Esophagus mucosa (tissue), 1 donor: ENCODE measurements at regions not wholly inside any gene's neighbourhood (a gene's known extent, or its start where the extent isn't known, plus 50 kb on each side); places are given as distances from the start of the nearest gene placed in this dataset.
"Not testable (repeated sequence)": the region's sequence is repeated elsewhere in the genome, so short reads cannot be mapped to it uniquely, and the experiment has no call there.

ENCODE experiments used
- ATAC-seq: fragments of 200-7000 bp; cut with Tn5 transposase; one replicate; pipeline ENCODE4 v1.9.1; 2020
- donor health status: DM: yes; HTN: yes; CAD: no.

DNA sequence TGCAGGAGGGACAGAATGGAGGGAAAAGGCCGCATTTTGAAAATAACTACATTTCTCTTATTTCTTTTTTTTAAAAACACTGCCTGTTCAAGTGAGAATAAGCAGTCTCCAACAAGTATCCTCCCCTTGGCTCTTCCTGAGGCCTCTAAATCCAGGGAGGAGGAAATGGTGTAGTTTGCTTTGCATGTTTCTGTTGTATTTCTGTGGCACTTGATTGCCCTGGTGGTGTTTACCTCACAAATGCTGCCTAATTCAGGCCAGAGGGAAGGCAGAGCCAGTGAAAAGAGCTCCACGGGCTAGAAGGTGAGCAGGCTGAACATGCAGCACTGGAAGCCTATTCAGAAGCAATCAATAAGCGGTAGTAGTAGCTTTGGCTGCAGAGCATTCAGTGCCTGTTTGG, 149.3 kb upstream of the ATP11B start:
- peak; percentile 3 for ATAC-seq

DNA sequence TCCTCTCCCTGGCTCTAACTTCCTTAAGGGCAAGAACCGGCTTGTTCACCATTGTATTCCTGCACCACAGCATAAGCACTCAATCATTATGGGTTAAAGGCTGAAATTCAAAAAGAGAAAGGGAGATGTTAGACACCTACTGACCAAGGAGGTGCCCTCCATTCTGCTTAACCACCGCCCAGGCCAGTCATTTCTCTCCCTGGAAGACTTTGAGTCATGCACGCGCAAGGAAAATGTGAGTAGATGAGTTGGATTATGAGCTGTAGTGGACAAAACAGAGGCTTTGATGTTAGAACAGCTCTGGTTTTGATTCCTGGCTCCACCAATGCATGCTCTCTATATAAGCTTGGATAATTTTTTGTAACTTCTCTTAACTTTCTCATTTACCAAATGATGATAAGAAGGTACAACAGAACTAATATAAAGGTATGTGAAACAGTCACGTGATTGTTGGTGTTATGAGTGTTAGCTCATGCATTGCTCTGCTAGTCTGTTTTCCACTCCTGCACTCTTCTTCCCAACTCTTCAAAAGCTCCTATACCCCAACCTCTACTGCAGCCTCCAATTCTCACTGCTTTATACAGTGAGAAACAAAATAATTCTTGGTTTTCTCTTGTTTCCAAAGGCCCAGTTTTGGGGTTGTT, 148.4 kb upstream of the ATP11B start:
- peak; percentile 94 for ATAC-seq

DNA sequence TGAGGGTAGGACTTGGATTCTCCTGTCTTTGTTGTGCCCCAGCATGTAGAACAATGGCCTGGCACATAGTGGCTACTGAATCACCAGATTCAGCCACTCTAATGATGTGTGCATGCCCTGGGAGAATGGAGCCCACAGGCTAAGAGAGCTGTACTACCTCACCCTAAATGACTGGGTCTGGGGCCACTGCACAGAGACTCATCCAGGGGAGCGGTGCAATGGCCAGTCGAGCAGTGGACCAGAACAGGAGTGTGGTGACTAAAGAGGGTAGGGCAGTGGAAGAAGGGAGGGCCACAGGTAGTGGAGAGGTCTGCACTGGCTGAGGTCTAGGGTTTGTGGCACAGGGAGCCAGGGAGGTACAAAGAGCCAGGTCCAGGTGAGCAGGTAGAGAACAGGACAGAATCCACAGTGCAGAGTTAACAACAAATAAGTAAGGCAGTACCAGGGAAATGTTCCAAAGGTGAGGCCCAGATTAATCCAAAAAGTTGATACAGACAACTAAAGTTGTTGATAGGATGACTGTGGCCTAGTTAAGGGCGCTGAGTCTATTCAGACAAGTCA, 142.7 kb upstream of the ATP11B start:
- peak; percentile 82 for ATAC-seq

DNA sequence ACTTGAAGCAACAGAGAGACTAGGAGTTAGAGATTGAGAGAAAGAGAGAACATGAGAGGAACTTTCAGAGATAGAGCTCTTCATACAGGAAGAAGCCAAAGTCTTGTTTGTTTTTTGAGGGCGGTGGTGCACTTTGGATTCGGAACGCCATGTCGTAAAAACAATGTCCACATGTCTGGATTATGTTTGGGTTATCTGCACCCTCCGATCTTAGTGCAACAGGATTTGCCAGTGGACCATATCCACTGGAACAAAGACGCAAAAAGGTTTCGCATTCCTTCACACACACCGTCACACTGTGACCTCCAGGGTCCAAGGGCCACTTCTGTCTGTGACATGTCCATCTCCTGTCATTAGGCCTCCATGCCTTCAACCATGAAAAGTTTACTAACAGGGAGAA, 141.8 kb upstream of the ATP11B start:
- no peak for ATAC-seq

DNA sequence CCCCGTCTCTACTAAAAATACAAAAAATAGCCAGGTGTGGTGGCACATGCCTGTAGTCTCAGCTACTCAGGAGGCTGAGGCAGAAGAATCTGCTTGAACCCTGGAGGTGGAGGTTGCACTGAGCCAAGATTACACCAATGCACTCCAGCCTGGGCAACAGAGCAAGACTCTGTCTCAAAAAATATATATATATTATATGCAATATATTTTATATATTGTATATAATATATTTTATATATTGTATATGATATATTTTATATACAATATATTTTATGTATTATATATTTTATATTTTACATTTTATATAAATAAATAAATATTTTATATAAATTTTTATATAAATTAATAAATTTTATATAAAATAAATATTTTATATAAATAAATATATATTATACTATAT, 140.2 kb upstream of the ATP11B start:
- ATAC-seq: not testable (repeated sequence)

DNA sequence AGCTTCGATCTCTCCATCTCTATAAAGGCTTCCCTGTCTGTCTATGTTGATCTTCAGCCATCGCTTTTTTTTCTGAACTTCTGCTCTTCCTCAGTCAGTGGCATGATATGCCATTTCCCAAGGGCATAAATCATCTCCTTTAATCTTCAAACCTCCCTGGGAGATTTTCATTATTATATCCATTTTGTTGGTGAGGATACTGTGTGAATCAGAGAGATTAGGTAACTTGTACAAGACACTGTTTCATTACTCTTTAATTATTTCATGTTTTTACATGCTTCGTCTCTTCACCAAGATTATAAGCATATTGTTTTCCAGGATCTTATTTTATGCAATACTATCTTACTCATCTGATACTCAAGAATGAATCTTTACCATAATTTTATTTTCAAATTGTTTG, 124.8 kb upstream of the ATP11B start:
- peak; percentile 83 for ATAC-seq

DNA sequence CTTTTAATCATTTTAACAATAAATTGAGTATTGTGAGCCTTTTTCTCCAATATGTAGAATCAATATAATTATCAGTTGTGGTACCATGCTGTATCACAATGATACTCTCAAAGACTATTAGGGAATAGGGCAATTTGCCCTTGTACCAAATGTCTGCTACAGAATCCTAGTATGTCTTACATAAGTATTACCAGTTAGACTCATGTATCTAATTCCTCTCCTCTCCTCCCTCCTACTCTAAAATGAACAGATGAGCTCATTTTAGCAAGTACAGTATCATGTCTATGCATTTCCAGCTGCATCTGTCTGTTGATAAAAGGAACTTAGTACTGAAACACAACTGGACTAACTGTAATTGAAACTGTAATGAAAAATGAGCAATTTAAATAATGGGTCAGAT, 124.3 kb upstream of the ATP11B start:
- no peak for ATAC-seq

DNA sequence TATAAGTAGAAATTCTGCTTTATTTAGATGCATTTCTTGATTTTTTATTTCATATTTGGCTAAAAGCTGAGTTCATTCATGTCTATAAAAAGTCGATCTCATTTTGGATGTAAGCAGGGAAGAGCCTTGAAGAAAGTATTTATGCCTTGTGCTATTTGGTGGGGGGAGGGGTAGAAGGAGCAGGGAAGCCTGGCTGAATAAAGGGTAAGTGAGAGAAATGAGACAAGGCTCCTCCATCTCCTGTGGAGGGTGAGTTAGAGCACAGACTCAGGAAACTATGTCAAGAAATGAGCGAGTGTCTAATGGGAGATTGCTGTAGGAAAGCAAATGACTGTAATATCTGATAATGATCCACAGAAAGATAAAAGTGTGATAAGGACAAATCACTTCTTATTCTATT, 121.8 kb upstream of the ATP11B start:
- ATAC-seq: no peak

DNA sequence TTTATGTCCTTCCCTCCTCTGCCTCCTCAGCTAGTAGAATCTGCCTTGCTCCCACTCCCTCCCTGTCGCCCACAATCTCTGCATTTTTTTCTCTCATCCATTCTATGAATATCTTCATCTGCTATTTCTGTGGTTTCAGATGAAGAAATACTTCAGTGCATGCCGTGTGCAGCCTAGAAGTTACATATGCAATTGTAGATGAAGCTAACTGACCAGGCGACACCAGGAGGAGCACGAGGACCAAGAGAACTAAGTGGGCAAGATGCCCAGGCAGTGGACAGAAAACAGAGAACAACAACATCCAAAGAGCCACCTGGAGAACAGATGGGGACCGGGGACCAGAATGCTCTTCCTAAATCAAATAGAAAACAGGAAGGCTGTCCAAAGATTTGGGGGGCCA, 121.4 kb upstream of the ATP11B start:
- ATAC-seq: no peak

DNA sequence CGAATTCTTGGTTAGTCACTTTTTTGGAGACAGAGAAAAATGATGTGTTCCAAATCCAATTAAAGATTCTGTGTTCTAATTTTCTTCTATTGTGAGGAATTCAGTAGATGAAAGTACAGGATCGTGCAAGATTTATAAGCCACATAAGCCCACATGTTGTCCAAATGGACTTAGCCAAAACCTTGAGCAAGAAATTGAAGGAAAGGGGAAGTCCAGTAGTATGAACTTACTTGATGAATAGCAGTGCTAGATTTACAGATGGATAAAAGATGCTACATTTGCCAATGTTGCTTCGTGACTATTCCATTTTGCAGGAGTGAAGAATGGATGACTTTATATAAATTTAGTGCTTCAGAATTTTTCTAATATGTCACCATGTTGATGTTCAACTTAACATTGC, 120.0 kb upstream of the ATP11B start:
- no peak for ATAC-seq

DNA sequence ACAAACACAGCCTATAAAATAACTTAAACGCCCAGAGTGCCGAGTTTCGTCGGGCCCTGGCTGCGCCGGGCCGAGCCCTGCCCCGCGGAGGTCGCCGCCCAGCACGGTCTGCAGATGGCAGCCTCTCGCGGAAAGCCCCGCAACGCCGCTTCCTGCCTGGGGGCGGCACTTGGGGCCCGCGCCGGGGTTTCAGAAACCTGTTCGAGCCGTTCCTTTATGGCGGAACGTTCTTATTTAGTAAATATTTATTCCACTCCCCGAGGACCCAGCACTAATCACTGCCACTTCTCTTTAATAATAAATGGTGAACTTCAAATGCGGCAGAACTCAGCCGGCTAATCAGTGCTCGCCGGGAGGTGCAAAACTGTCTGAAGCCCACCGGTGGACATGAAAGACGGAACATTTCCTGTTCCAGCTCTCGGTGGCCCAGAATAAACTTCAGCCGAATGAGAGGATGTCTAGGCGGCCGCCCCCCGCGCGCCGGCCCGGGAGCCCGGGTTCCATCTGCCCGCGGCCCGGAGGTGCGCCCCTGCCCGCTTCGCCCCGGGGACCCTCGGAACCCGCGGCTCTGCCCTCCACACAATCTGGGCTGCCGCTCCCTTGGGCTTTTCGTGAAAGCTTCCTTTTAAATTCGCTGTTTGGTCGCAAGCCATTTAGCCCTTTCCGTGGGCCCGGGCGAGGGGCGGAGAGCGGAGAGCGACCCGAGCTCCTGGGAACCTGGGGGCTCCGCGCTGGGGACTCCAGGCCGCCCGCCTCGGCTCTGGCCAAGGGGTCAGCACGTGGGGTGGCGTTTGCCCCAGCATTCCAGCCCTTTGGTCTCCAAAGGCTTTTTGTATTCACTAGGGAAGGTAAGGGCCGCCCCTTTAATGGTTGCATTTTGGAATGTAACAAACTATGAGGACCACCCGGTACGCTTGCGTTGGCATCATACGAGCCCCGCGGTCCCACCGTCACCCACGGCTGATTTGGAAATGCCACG, 110.8 kb upstream of the ATP11B start:
- peak; percentile 60 for ATAC-seq

DNA sequence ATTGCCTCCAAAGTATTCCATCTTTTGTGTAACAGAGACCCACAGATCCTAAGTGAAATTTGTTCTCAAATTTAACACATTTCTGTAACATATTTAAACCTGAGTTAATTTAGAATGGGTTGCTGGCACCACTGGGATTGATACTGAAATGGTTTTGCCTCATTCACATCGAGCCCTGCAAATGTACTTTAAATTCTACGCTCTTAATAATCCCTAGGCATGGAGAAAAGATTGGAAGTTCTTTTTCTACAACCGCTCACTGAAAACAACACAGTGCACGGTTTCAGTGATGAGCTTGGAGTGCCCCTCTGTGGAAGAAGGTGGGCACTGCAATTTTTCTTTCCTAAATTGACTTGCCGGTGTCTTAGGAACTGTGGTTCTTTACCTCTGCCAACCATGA, 109.9 kb upstream of the ATP11B start:
- peak; percentile 93 for ATAC-seq

DNA sequence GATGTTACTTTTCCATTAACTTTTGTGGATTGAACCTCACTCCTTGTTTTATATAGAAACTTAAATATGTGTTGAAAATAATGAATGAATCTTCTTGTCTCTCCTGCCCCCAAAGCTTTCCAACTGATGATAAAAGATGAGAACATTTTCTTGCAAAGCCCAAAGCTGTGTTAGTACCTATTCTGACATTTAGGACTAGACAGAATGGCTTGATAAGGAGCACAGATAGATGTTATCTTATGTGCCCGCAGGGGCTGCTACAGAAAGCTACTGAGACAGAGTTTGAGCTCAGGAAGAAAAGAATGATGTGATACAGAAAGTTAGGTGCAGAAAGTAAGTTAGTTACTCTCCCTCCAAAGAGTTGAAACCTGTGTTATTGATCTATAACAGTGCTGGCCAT, 109.4 kb upstream of the ATP11B start:
- ATAC-seq: no peak

DNA sequence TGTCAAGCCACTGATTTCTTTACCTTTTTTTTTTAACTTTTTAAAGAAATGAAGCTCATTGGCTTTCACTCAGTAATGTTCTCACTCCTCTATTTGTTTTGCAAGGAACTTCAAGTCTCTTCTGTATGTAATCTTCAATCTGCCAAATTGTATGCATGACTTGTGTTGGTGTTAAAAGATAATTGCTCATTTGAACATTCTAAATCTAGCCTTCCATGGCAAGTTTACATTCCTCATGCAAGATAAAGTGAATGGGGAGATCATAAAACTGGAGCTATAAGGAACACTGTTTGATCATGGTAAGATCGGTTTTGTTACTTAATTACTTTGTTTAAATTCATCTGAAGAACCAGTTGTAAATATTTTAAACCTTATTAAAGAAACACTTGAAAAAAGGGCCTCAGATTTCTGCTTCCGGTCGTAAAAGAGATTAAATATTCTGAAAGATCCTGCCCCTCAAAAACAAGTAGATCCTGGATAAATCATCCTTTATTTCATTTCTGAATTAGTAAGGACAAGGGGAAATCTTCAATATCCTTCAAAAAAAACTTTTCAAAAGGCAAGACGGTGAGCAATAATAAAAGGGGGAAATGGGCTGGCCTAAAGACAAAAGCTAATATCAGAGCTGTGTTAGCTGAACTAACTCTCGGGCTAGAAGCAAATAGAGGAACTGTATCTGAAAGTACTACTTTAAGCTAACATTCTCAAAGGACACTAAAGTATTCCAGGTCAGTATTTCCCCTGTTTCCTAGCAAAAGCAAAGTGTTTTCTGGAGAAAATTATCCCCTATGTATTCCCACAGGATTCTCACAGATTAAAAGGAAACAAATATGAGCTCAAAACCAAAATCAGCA, 107.0 kb upstream of the ATP11B start:
- ATAC-seq: no peak

DNA sequence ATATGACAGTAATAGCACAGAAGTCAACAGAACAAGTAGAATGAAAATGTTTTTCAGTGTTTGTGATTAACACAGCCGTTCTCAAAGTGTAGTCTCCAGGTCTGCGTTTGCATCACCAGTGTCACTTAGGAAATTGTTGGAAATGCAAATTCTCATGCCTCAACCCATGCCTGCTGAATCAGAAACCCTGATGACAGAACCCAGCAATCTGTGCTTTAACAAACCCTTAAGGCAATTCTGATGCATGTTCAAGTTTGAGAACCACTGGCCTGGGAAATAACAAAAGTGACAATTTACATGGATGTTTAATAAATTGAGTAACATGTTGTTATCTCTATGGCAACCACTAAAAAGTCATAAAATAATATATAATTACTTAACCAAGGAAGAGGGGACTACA, 103.1 kb upstream of the ATP11B start:
- ATAC-seq: peak; percentile 25

DNA sequence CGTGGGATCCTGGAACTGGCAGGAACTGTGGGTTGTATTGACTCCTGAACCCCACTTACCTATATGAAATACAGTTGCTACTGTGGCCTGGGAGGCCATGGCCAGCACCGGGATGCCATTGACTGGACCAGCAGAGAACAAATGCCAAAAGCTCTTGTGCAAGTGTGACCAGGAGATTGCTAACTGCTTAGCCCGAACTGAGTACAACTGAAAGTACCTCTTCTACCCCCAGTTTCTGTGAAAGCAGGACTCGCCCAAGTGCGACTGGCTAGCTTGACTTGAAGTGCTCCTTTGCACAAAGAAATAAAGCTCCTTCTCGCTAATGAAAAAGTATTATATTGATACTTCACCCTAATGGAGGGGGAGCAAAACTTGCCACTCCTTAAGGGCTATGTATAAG, 101.3 kb upstream of the ATP11B start:
- ATAC-seq: no peak

DNA sequence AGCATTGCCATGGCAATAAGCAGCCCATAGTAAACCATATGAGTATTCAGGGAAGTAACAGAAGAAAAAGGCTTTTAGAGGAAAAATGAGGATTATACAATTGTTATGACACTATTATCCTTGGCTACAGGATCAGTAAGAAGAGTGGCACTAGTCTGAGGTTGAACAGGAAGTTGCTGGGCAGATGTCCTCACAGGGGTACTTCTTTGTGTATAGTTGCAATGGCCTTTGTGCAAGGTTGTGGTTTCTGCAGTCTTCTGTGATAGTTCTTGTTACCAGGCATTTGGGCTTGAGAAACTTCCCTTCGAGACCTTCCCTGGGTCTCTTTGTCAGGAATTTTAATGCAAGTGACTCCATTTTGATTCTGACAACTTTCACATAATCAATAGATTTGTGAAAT, 100.6 kb upstream of the ATP11B start:
- no peak for ATAC-seq

DNA sequence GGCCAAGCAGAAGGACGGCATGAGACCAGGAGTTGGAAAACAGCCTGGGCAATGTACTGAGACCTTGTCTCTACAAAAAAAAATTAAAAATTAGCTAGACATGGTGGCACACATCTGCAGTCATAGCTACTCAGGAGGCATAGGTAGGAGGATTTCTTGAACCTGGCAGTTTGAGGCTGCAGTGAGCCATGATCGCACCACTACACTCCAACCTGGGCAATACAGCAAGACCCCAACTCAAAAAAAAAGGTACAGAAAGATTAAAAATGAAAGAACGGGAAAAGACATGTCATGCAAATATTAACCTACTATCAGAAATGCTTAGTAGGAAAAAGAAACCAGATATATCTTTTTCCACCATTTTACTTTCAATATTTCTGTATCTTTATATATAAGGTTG, 99.6 kb upstream of the ATP11B start:
- no peak for ATAC-seq

DNA sequence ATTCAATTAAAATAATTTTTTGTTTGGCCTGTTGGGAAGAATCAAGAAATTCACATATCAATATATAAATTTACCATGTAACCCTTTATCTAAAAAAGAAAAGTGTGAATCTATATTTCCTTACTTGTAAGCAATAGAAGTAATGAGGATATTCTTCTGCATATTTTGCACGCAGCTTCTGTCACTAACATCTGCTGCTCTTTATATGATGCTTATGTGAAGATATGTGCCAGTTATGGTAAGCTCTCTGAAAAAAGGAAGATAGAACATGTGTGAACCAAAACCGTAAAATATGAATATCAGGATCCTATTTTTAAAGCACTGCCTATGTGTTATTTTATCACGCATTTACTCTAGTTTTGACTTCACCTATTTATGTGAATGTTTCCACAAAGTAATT, 96.4 kb upstream of the ATP11B start:
- ATAC-seq: no peak

DNA sequence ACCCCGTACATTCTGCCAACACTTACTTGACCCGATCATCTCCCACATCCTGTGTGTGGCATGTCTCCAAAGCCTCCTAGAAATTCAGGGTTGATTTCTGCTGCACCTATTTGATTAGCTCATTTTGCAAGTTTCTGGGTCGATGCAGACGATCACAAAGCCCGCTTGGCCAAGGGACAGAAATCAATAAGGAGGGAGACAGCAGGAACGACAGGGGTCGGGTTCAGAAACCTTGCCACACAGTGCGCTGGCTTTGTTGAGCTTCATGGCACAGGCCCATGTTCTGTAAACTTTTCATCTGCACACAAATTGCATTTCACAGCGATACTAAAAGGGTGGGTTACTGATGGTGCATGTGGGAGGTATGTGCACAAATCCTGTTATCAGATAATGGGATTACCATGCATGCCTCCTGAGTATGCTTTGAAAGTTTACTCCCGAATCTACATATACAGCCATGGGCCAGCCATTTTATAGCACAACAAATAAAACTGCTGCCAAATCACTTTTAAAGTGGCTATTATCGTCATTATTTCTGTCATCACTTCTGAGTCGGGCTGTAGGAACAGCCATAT, 95.9 kb upstream of the ATP11B start:
- ATAC-seq: no peak

DNA sequence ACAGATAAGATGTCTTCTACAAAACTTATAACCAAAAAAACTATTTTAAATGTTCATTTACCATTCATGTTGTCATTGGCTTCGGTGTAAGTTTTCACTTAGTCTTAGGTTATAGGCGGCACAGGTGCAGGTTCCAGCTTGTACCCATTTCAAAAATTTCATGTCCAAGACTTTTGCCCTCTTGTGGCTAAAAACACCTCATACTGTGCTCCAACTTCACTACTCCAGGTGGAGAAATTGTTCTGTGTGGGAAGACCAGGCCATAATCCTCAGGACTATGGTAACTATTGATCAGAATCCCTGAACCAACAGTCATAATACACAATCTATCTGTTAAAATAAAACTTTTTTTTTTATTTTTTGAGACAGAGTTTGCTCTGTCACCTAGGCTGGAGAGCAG, 95.2 kb upstream of the ATP11B start:
- no peak for ATAC-seq

DNA sequence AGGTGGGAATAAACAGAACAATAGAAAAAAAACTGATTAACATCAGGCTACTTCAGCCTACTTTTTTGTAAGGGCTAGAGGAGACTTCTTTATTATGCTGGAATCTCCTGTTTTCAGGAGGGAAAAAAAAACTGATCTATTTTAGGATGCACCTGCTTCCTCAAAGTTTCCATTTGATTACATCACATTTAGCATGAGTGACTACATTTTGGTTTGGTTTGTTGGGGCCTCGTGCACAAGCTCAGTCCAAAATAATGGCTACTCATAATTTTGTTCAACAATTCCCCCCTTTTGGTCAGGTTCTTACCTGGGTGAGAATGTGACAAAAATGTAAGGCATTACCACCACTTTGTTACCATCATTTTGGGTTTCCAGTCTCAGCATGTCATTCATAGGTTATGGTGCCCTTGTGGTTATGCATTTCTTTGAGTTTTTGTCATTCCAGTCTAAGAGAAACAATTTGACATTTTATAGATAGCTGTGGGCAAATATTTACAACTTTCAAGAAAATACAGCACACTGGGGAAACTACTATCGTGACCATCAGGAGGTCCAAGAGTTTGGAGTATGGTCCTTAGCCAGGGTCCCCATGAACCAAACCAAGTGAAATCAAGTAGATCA, 93.6 kb upstream of the ATP11B start:
- ATAC-seq: no peak
